ENCODE measurements at regions not wholly inside any gene's neighbourhood (a gene's known extent, or its start where the extent isn't known, plus 50 kb on each side); places are given as distances from the start of the nearest gene placed in this dataset.

DNA sequence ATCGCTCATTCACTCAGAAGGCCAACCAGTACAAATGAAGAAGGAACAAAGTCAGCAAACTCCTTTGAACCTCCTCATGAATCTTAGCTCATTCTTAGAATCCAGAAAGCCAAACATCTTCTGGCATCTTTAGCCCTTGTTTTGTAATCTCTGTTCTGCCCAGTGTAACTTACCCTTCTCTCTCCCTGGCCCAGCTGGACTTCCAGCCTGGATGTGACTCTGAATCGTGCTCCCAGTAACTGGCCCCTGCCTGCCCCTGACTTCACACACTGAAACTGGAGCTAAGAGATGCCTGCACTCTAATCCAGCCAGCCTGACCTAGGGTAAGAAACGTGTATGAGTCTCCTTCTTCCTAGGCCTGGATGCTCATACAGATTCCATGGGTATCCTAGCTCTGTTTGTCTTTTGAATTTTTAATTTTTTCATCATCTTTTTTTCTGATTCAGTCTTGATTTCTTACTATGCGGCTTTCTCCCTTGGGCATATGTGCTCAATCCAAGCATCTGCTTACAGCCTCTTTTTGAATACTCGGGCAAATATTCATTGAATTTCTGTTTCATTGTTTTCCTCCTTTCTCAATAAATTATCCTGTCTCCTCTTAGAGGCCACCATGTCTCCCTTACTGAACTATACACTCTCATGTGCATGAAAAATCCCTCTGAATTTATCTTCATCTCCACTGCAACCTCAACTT is 845.6 kb upstream of the AUTS2 start:
- TF ChIP-seq CTCF (IDR thresholded peaks at IDR 0.05) = no peak
- no peak for TF ChIP-seq EP300 (IDR thresholded peaks at IDR 0.05)
- TF ChIP-seq POLR2A (IDR thresholded peaks at IDR 0.05) = no peak

Measured in ovary (tissue), 3 donors.